HK-2 (cell line): ENCODE measurements at regions not wholly inside any gene's neighbourhood (a gene's known extent, or its start where the extent isn't known, plus 50 kb on each side); places are given as distances from the start of the nearest gene placed in this dataset.
"Not testable (repeated sequence)": the region's sequence is repeated elsewhere in the genome, so short reads cannot be mapped to it uniquely, and the experiment has no call there.

ENCODE experiments used
- DNase-seq: peaks from one replicate; pipeline ENCODE4 v3.0.0-alpha.2; 2018; ENCODE audit not compliant: unreplicated experiment

- DNase-seq: no peak
These were observed 433.7 kb upstream of the B3GAT1 start for GRCh38 chr11:134845474-134846327.

- no peak for DNase-seq
These were observed 432.8 kb upstream of the B3GAT1 start for GRCh38 chr11:134844838-134845237.

GRCh38 chr11:134843735-134844134 is 431.7 kb upstream of the B3GAT1 start:
- DNase-seq: no peak

- no peak for DNase-seq
These were observed 431.0 kb upstream of the B3GAT1 start for GRCh38 chr11:134843020-134843419.

GRCh38 chr11:134841972-134842371 is 429.9 kb upstream of the B3GAT1 start:
- no peak for DNase-seq

GRCh38 chr11:134841411-134841810 is 429.4 kb upstream of the B3GAT1 start:
- DNase-seq: no peak

GRCh38 chr11:134840945-134841344 is 428.9 kb upstream of the B3GAT1 start:
- no peak for DNase-seq

- not testable (repeated sequence) for DNase-seq
These were observed 428.1 kb upstream of the B3GAT1 start for GRCh38 chr11:134840165-134840564.

- DNase-seq: no peak
These were observed 426.7 kb upstream of the B3GAT1 start for GRCh38 chr11:134838708-134839107.

GRCh38 chr11:134837887-134838232 is 425.8 kb upstream of the B3GAT1 start:
- no peak for DNase-seq

- DNase-seq: no peak
These were observed 425.3 kb upstream of the B3GAT1 start for GRCh38 chr11:134837166-134837886.

GRCh38 chr11:134836561-134836960 is 424.5 kb upstream of the B3GAT1 start:
- no peak for DNase-seq

- no peak for DNase-seq
These were observed 423.5 kb upstream of the B3GAT1 start for GRCh38 chr11:134835561-134835960.

- DNase-seq: no peak
These were observed 418.3 kb upstream of the B3GAT1 start for GRCh38 chr11:134830312-134830711.

- no peak for DNase-seq
These were observed 411.9 kb upstream of the B3GAT1 start for GRCh38 chr11:134823970-134824369.

GRCh38 chr11:134822897-134823296 is 410.9 kb upstream of the B3GAT1 start:
- DNase-seq: no peak

- DNase-seq: no peak
These were observed 409.4 kb upstream of the B3GAT1 start for GRCh38 chr11:134821422-134821821.

- no peak for DNase-seq
These were observed 407.0 kb upstream of the B3GAT1 start for GRCh38 chr11:134819041-134819440.

GRCh38 chr11:134818516-134818915 is 406.5 kb upstream of the B3GAT1 start:
- no peak for DNase-seq

GRCh38 chr11:134815404-134815803 is 403.4 kb upstream of the B3GAT1 start:
- DNase-seq: no peak

- no peak for DNase-seq
These were observed 396.0 kb upstream of the B3GAT1 start for GRCh38 chr11:134807997-134808396.

GRCh38 chr11:134802598-134802997 is 390.6 kb upstream of the B3GAT1 start:
- no peak for DNase-seq

GRCh38 chr11:134802116-134802515 is 390.1 kb upstream of the B3GAT1 start:
- DNase-seq: no peak
